HEK293 (cell line): ENCODE measurements at regions not wholly inside any gene's neighbourhood (a gene's known extent, or its start where the extent isn't known, plus 50 kb on each side); places are given as distances from the start of the nearest gene placed in this dataset.
A peak's percentile ranks its signal among the peaks of the same experiment; 100 is the strongest.

ENCODE experiments used
- CTCF ChIA-PET: fragments of 350-600 bp; formaldehyde crosslinking; extraction: SDS; loops from one replicate; lab custom pipeline; 2021; ENCODE audit warnings: antibody characterized with exemption; lab: Yijun Ruan, JAX
- POLR2A ChIA-PET: fragments of 300-600 bp; formaldehyde crosslinking; extraction: SDS; loops from one replicate; lab custom pipeline; 2020; ENCODE audit warnings: antibody characterized with exemption, inconsistent platforms; lab: Yijun Ruan, JAX
- H3K27ac ChIP-seq: fragments of 200-500 bp; sonication (Bioruptor generic); 2 replicates; pipeline ENCODE4 v1.5.1; 2014; ENCODE audit warnings: low read depth, low read length, control low read depth, inconsistent platforms; ENCODE audit errors: extremely low read depth
- H3K36me3 ChIP-seq, 2 experiments: fragments of 200-500 bp in 1 of 2; sonication (Bioruptor generic) in 1 of 2; 1 replicate in 1 of 2; 2 replicates in 1 of 2; pipeline ENCODE4 v1.5.1; 2014 to 2017; ENCODE audit warnings: inconsistent platforms in 2 of 2, low read length in 2 of 2; ENCODE audit not compliant: control insufficient read depth in 2 of 2, insufficient read depth in 1 of 2
- H3K4me1 ChIP-seq: fragments of 200-500 bp; sonication (Bioruptor generic); 2 replicates; pipeline ENCODE4 v1.5.1; 2014; ENCODE audit warnings: mild to moderate bottlenecking, low read length, inconsistent platforms; ENCODE audit not compliant: control insufficient read depth, insufficient read depth
- H3K4me3 ChIP-seq: 2 replicates; pipeline ENCODE4 v1.5.1; 2011; ENCODE audit warnings: low read depth, mild to moderate bottlenecking, control low read depth, low read length, moderate library complexity
- H3K9me3 ChIP-seq: fragments of 200-500 bp; sonication (Bioruptor generic); 2 replicates; pipeline ENCODE4 v1.5.1; 2014; ENCODE audit warnings: low read depth, low read length, inconsistent platforms; ENCODE audit not compliant: control insufficient read depth, insufficient read depth
- ATF2 ChIP-seq: fragments of 450-650 bp; formaldehyde crosslinking; IDR thresholded peaks from 2 replicates; pipeline ENCODE4 v1.5.1; 2016; ENCODE audit warnings: missing biosample characterization, missing genetic modification characterization, low read depth
- GFI1B ChIP-seq: fragments of 450-650 bp; formaldehyde crosslinking; IDR thresholded peaks from 2 replicates; pipeline ENCODE4 v1.5.1; 2016; ENCODE audit warnings: missing biosample characterization, missing genetic modification characterization
- HIC1 ChIP-seq: fragments of 450-650 bp; formaldehyde crosslinking; IDR thresholded peaks from 2 replicates; pipeline ENCODE4 v1.5.1; 2016; ENCODE audit warnings: missing biosample characterization, missing genetic modification characterization
- TCF7L2 ChIP-seq: IDR thresholded peaks from 2 replicates; pipeline ENCODE4 v1.6.1; 2011; ENCODE audit warnings: low read depth, mild to moderate bottlenecking, inconsistent platforms, low read length, moderate library complexity, borderline replicate concordance
- TSHZ1 ChIP-seq: fragments of 450-650 bp; formaldehyde crosslinking; IDR thresholded peaks from 2 replicates; pipeline ENCODE4 v1.5.1; 2016; ENCODE audit warnings: missing biosample characterization, missing genetic modification characterization, borderline replicate concordance
- YY1 ChIP-seq: fragments of 450-650 bp; formaldehyde crosslinking; IDR thresholded peaks from 2 replicates; pipeline ENCODE4 v1.5.1; 2018; ENCODE audit warnings: missing biosample characterization, missing genetic modification characterization
- ZBTB21 ChIP-seq: fragments of 450-650 bp; formaldehyde crosslinking; IDR thresholded peaks from 2 replicates; pipeline ENCODE4 v1.5.1; 2017; ENCODE audit warnings: missing biosample characterization, missing genetic modification characterization
- ZBTB44 ChIP-seq: fragments of 450-650 bp; IDR thresholded peaks from 2 replicates; pipeline ENCODE4 v1.5.1; 2018; ENCODE audit warnings: missing biosample characterization, mild to moderate bottlenecking, missing genetic modification characterization
- ZBTB8A ChIP-seq: fragments of 450-650 bp; formaldehyde crosslinking; IDR thresholded peaks from 2 replicates; pipeline ENCODE4 v1.5.1; 2016; ENCODE audit warnings: missing biosample characterization, missing genetic modification characterization
- ZNF138 ChIP-seq: fragments of 450-650 bp; formaldehyde crosslinking; IDR thresholded peaks from 2 replicates; pipeline ENCODE4 v1.5.1; 2016; ENCODE audit warnings: missing biosample characterization, missing genetic modification characterization, borderline replicate concordance
- ZNF169 ChIP-seq: fragments of 450-650 bp; formaldehyde crosslinking; IDR thresholded peaks from 2 replicates; pipeline ENCODE4 v1.5.1; 2016; ENCODE audit warnings: missing biosample characterization, missing genetic modification characterization
- ZNF266 ChIP-seq: fragments of 450-650 bp; formaldehyde crosslinking; IDR thresholded peaks from 2 replicates; pipeline ENCODE4 v1.5.1; 2016; ENCODE audit warnings: missing biosample characterization, missing genetic modification characterization, low read depth
- ZNF362 ChIP-seq: fragments of 450-650 bp; formaldehyde crosslinking; IDR thresholded peaks from 2 replicates; pipeline ENCODE4 v1.5.1; 2016; ENCODE audit warnings: missing biosample characterization, missing genetic modification characterization
- ZNF600 ChIP-seq: fragments of 450-650 bp; formaldehyde crosslinking; IDR thresholded peaks from 2 replicates; pipeline ENCODE4 v1.5.1; 2016; ENCODE audit warnings: missing biosample characterization, missing genetic modification characterization
- ZNF645 ChIP-seq: fragments of 450-650 bp; formaldehyde crosslinking; IDR thresholded peaks from 2 replicates; pipeline ENCODE4; 2016; ENCODE audit warnings: missing biosample characterization, missing genetic modification characterization
- ZNF660 ChIP-seq: fragments of 450-650 bp; IDR thresholded peaks from 2 replicates; pipeline ENCODE4 v1.5.1; 2018; ENCODE audit warnings: missing biosample characterization, mild to moderate bottlenecking, missing genetic modification characterization
- ZNF777 ChIP-seq: fragments of 450-650 bp; formaldehyde crosslinking; IDR thresholded peaks from 2 replicates; pipeline ENCODE4 v1.5.1; 2017; ENCODE audit warnings: missing biosample characterization, missing genetic modification characterization, borderline replicate concordance
- ZNF830 ChIP-seq: fragments of 450-650 bp; IDR thresholded peaks from 2 replicates; pipeline ENCODE4 v1.5.0; 2018; ENCODE audit warnings: missing biosample characterization, missing genetic modification characterization, low read depth, mild to moderate bottlenecking, moderate library complexity
- ZSCAN30 ChIP-seq: fragments of 450-650 bp; IDR thresholded peaks from 2 replicates; pipeline ENCODE4 v1.5.1; 2018; ENCODE audit warnings: missing biosample characterization, mild to moderate bottlenecking, missing genetic modification characterization, moderate library complexity
- ZSCAN4 ChIP-seq: fragments of 450-650 bp; formaldehyde crosslinking; IDR thresholded peaks from 2 replicates; pipeline ENCODE4 v1.5.1; 2017; ENCODE audit warnings: missing biosample characterization, missing genetic modification characterization
- ZSCAN5A ChIP-seq: fragments of 450-650 bp; formaldehyde crosslinking; IDR thresholded peaks from 2 replicates; pipeline ENCODE4 v1.5.1; 2016; ENCODE audit warnings: missing biosample characterization, missing genetic modification characterization

GRCh38 chr18:59823596-59824195 lies 76.1 kb upstream of the PMAIP1 start:
- no peak overlapping the region for H3K27ac ChIP-seq
- H3K9me3 ChIP-seq = no peaks in the 10 kb centered on the region
- H3K36me3 ChIP-seq = no peaks in the 10 kb centered on the region
- POLR2A ChIA-PET = interaction anchor here (0.9 to 2.5 kb wide), 9 partner anchors 35 to 421 kb away, joined by 3 to 20 read pairs (median 5); partner anchors contain the start of genes CCBE1 and PMAIP1
- CTCF ChIA-PET = interaction anchor here (0.5 to 9.0 kb wide), 99 partner anchors 8 to 725 kb away, joined by 3 to 204 read pairs (median 4); partner anchors contain the start of gene CCBE1
- no peak overlapping the region for H3K4me3 ChIP-seq
- no peaks in the 10 kb centered on the region for H3K4me1 ChIP-seq
- TF ChIP-seq ATF2 (tag by site-specific recombination) (no peak), ZNF660 (no peak), HIC1 (tag by site-specific recombination) (no peak), ZNF362 (tag by site-specific recombination) (no peak), ZNF138 (tag by site-specific recombination) (no peak), ZSCAN30 (peak; percentile 33; the same call in 1 of the 2 replicates), ZNF266 (tag by site-specific recombination) (no peak), ZNF600 (tag by site-specific recombination) (no peak), TCF7L2 (peak; percentile 23; the same call in 1 of the 2 replicates), ZNF777 (tag by site-specific recombination) (no peak), ZNF645 (tag by site-specific recombination) (no peak), ZBTB21 (no peak), ZBTB8A (tag by site-specific recombination) (no peak), GFI1B (tag by site-specific recombination) (no peak), TSHZ1 (no peak), YY1 (tag by site-specific recombination) (no peak), ZSCAN5A (tag by site-specific recombination) (no peak), ZNF830 (tag by site-specific recombination) (no peak), ZBTB44 (tag by site-specific recombination) (peak; percentile 39; the same call in 1 of the 2 replicates), ZSCAN4 (no peak), ZNF169 (no peak)
